Liver (tissue), 8 donors: ENCODE measurements at regions not wholly inside any gene's neighbourhood (a gene's known extent, or its start where the extent isn't known, plus 50 kb on each side); places are given as distances from the start of the nearest gene placed in this dataset.

Source experiments
- DNase-seq: peaks from one replicate; pipeline ENCODE4 v3.0.0-alpha.2; 2017; ENCODE audit warnings: low spot score
- H3K27ac ChIP-seq, 2 donors: one replicate each; pipeline ENCODE4 v1.7.0; 2013; ENCODE audit warnings: inconsistent platforms in 2 of 2, low read length in 2 of 2, control low read depth in 1 of 2, low read depth in 1 of 2, mild to moderate bottlenecking in 1 of 2
- H3K27me3 ChIP-seq, 4 donors: one replicate each; pipeline versions ENCODE4 v1.6.1 to v1.7.0; 2013; ENCODE audit warnings: low read length in 3 of 4, inconsistent platforms in 1 of 4, mild to moderate bottlenecking in 1 of 4, moderate library complexity in 1 of 4; ENCODE audit not compliant: control insufficient read depth in 4 of 4, insufficient read depth in 4 of 4
- H3K36me3 ChIP-seq, 4 donors: one replicate each; pipeline versions ENCODE4 v1.6.1 to v1.7.0; 2013; ENCODE audit warnings: low read length in 3 of 4, mild to moderate bottlenecking in 3 of 4, low read depth in 1 of 4, moderate library complexity in 1 of 4; ENCODE audit not compliant: control insufficient read depth in 4 of 4, insufficient read depth in 3 of 4
- H3K4me1 ChIP-seq, 4 donors: one replicate each; pipeline versions ENCODE4 v1.6.1 to v1.7.0; 2013; ENCODE audit warnings: low read length in 3 of 4, mild to moderate bottlenecking in 3 of 4, moderate library complexity in 1 of 4; ENCODE audit not compliant: control insufficient read depth in 4 of 4, insufficient read depth in 4 of 4
- H3K4me3 ChIP-seq, 3 donors: one replicate each; pipeline versions ENCODE4 v1.6.1 to v1.7.0; 2013; ENCODE audit warnings: low read length in 3 of 3, control low read depth in 1 of 3, low read depth in 1 of 3, mild to moderate bottlenecking in 1 of 3
- H3K9ac ChIP-seq, 2 donors: one replicate each; pipeline ENCODE4 v1.7.0; 2013; ENCODE audit warnings: low read length in 2 of 2, mild to moderate bottlenecking in 2 of 2, moderate library complexity in 2 of 2, control low read depth in 1 of 2, low read depth in 1 of 2
- H3K9me3 ChIP-seq, 4 donors: one replicate each; pipeline versions ENCODE4 v1.6.1 to v1.7.0; 2013; ENCODE audit warnings: low read length in 3 of 4; ENCODE audit not compliant: control insufficient read depth in 4 of 4
- ATF3 ChIP-seq: IDR thresholded peaks from 2 replicates; pipeline ENCODE4 v1.6.1; 2016; ENCODE audit warnings: antibody characterized with exemption
- CTCF ChIP-seq: fragments of 150-350 bp; IDR thresholded peaks from 2 replicates; pipeline ENCODE4 v1.5.1; 2017; ENCODE audit warnings: improper control_type of control experiment, low read depth, low read length; ENCODE audit not compliant: missing input control
- EGR1 ChIP-seq, 2 donors: IDR thresholded peaks; 2 replicates each; pipeline ENCODE4 v1.6.1; 2016 to 2018; ENCODE audit warnings: antibody characterized with exemption in 2 of 2, low read depth in 2 of 2
- FOXA1 ChIP-seq: IDR thresholded peaks from 2 replicates; pipeline ENCODE4 v1.6.1; 2016; ENCODE audit warnings: antibody characterized with exemption
- FOXA2 ChIP-seq: IDR thresholded peaks from 2 replicates; pipeline ENCODE4 v1.6.1; 2016; ENCODE audit warnings: antibody characterized with exemption
- GABPA ChIP-seq, 2 donors: IDR thresholded peaks in 1 of 2; conservative IDR thresholded peaks in 1 of 2; 2 replicates each; pipeline ENCODE4 v1.6.1; 2016; ENCODE audit warnings: antibody characterized with exemption in 2 of 2, mild to moderate bottlenecking in 1 of 2, moderate library complexity in 1 of 2
- HNF4A ChIP-seq, 2 donors: conservative IDR thresholded peaks; 2 replicates each; pipeline ENCODE4 v1.6.1; 2016; ENCODE audit warnings: antibody characterized with exemption in 2 of 2, mild to moderate bottlenecking in 2 of 2
- HNF4G ChIP-seq: IDR thresholded peaks from 2 replicates; pipeline ENCODE4 v1.6.1; 2016; ENCODE audit warnings: antibody characterized with exemption
- JUND ChIP-seq, 2 donors: IDR thresholded peaks; 2 replicates each; pipeline ENCODE4 v1.6.1; 2016; ENCODE audit warnings: antibody characterized with exemption in 2 of 2
- MAX ChIP-seq: IDR thresholded peaks from 2 replicates; pipeline ENCODE4 v1.6.1; 2016; ENCODE audit warnings: antibody characterized with exemption
- NR2F2 ChIP-seq: IDR thresholded peaks from 2 replicates; pipeline ENCODE4 v1.6.1; 2016; ENCODE audit warnings: antibody characterized with exemption
- RAD21 ChIP-seq, 2 donors: IDR thresholded peaks; 2 replicates each; pipeline ENCODE4 v1.6.1; 2016; ENCODE audit warnings: antibody characterized with exemption in 2 of 2, mild to moderate bottlenecking in 2 of 2
- REST ChIP-seq: IDR thresholded peaks from 2 replicates; pipeline ENCODE4 v1.6.1; 2016; ENCODE audit warnings: antibody characterized with exemption, mild to moderate bottlenecking
- RXRA ChIP-seq, 2 donors: IDR thresholded peaks; 2 replicates each; pipeline ENCODE4 v1.6.1; 2017 to 2018; ENCODE audit warnings: antibody characterized with exemption in 2 of 2, mild to moderate bottlenecking in 1 of 2
- SP1 ChIP-seq: IDR thresholded peaks from 2 replicates; pipeline ENCODE4 v1.6.1; 2018; ENCODE audit warnings: antibody characterized with exemption, mild to moderate bottlenecking
- TAF1 ChIP-seq: conservative IDR thresholded peaks from 2 replicates; pipeline ENCODE4 v1.6.1; 2016; ENCODE audit warnings: antibody characterized with exemption, mild to moderate bottlenecking
- YY1 ChIP-seq: IDR thresholded peaks from 2 replicates; pipeline ENCODE4 v1.6.1; 2016; ENCODE audit warnings: antibody characterized with exemption, mild to moderate bottlenecking
- ZBTB33 ChIP-seq: IDR thresholded peaks from 2 replicates; pipeline ENCODE4 v1.6.1; 2016; ENCODE audit warnings: antibody characterized with exemption
- WGBS: extraction: QIAGEN DNeasy Blood & Tissue Kit; methylation state at CpG from one replicate; pipeline ENCODE4 v1.1.7; 2013; 5-methylcytosine and 5-hydroxymethylcytosine counted together
- donor health status: healthy.
- donor health status: healthy.
- donor health status: healthy.
- donor health status: healthy.
- donor health status: healthy.

- 93% methylated on average over 3 of the region's 3 CpGs for WGBS
- H3K27ac ChIP-seq: no peak overlapping the region
- H3K9me3 ChIP-seq: no peaks in the 10 kb centered on the region
- H3K4me1 ChIP-seq: peaks cover 0 to 10% (median 6%) of the 10 kb centered on the region in 4 donors
- H3K9ac ChIP-seq: no peak overlapping the region
- no peaks in the 10 kb centered on the region for H3K36me3 ChIP-seq
- no peak for TF ChIP-seq FOXA2
- TF ChIP-seq MAX: no peak
- TF ChIP-seq GABPA (IDR thresholded peaks at IDR 0.05 in 1 of 2, conservative IDR thresholded peaks at IDR 0.05 in 1 of 2): no peak
- no peak for TF ChIP-seq FOXA1
- TF ChIP-seq TAF1: no peak
- no peak for TF ChIP-seq HNF4A (conservative IDR thresholded peaks at IDR 0.05)
- TF ChIP-seq EGR1 (IDR thresholded peaks at IDR 0.05; ENCODE audit: low read depth in 2 of 2): no peak
- TF ChIP-seq NR2F2: no peak
- TF ChIP-seq REST: no peak
- TF ChIP-seq ZBTB33: no peak
- TF ChIP-seq SP1: no peak
- TF ChIP-seq CTCF: no peak
- no peak for TF ChIP-seq RAD21 (IDR thresholded peaks at IDR 0.05)
- TF ChIP-seq ATF3: no peak
- no peak for TF ChIP-seq RXRA (IDR thresholded peaks at IDR 0.05)
- TF ChIP-seq HNF4G: no peak
- no peak for TF ChIP-seq JUND (IDR thresholded peaks at IDR 0.05)
- no peak for TF ChIP-seq YY1
- H3K4me3 ChIP-seq: no peak overlapping the region
- H3K27me3 ChIP-seq: peaks cover 0 to 4% (median 1%) of the 10 kb centered on the region in 4 donors
- no peak for DNase-seq
These were observed 65.4 kb upstream of the HDDC2 start for GRCh38 chr6:125367036-125367782.
